Fibroblast of lung (primary cell): ENCODE measurements at regions not wholly inside any gene's neighbourhood (a gene's known extent, or its start where the extent isn't known, plus 50 kb on each side); places are given as distances from the start of the nearest gene placed in this dataset.

Source experiments
- DNase-seq, 2 donors: peaks; one replicate each; pipeline versions ENCODE4 v3.0.0 to v3.0.0-alpha.2; 2010; ENCODE audit warnings: low read depth in 2 of 2
- H2AFZ ChIP-seq: 2 replicates; pipeline ENCODE4 v1.5.1; 2012; ENCODE audit warnings: low read length, control low read depth, inconsistent platforms
- H3K27ac ChIP-seq: 2 replicates; pipeline ENCODE4 v1.5.1; 2011; ENCODE audit warnings: low read length, control low read depth; ENCODE audit not compliant: insufficient read depth
- H3K27me3 ChIP-seq: 2 replicates; pipeline ENCODE4 v1.5.1; 2011; ENCODE audit warnings: mild to moderate bottlenecking, low read length; ENCODE audit not compliant: control insufficient read depth, insufficient read depth
- H3K36me3 ChIP-seq: 2 replicates; pipeline ENCODE4 v1.5.1; 2011; ENCODE audit warnings: low read length; ENCODE audit not compliant: control insufficient read depth, insufficient read depth
- H3K4me1 ChIP-seq: 2 replicates; pipeline ENCODE4 v1.5.1; 2011; ENCODE audit warnings: low read length; ENCODE audit not compliant: control insufficient read depth, insufficient read depth; ENCODE audit errors: extremely low read depth
- H3K4me2 ChIP-seq: 2 replicates; pipeline ENCODE4 v1.5.1; 2011; ENCODE audit warnings: low read length, control low read depth; ENCODE audit not compliant: insufficient read depth; ENCODE audit errors: extremely low read depth
- H3K4me3 ChIP-seq, 4 experiments: fragments of 200-600 bp in 1 of 4; sonication (generic) in 1 of 4; replicated peaks in 1 of 4; 2 replicates each; pipeline ENCODE4 v1.5.1; 2011 to 2016; ENCODE audit warnings: low read length in 4 of 4, low read depth in 3 of 4, mild to moderate bottlenecking in 3 of 4, control low read depth in 2 of 4, inconsistent platforms in 1 of 4, mixed read lengths in 1 of 4; ENCODE audit not compliant: insufficient read depth in 1 of 4; ENCODE audit errors: control extremely low read depth in 1 of 4
- H3K79me2 ChIP-seq: 2 replicates; pipeline ENCODE4 v1.5.1; 2012; ENCODE audit warnings: mild to moderate bottlenecking, low read length, inconsistent platforms; ENCODE audit not compliant: control insufficient read depth, insufficient read depth
- H3K9ac ChIP-seq: 2 replicates; pipeline ENCODE4 v1.5.1; 2011; ENCODE audit warnings: mild to moderate bottlenecking, low read length, control low read depth; ENCODE audit not compliant: insufficient read depth
- H3K9me3 ChIP-seq: 2 replicates; pipeline ENCODE4 v1.5.1; 2012; ENCODE audit warnings: low read depth, low read length; ENCODE audit not compliant: control insufficient read depth, insufficient read depth
- H4K20me1 ChIP-seq: 2 replicates; pipeline ENCODE4 v1.5.1; 2011; ENCODE audit warnings: low read length; ENCODE audit not compliant: control insufficient read depth, insufficient read depth; ENCODE audit errors: extremely low read depth
- EZH2 ChIP-seq: IDR thresholded peaks from 2 replicates; pipeline ENCODE4 v1.5.1; 2012; ENCODE audit warnings: low read length, control low read depth, mild to moderate bottlenecking; ENCODE audit errors: missing control alignments
- TF ChIP-seq, protein P1 (sequence below), 2 donors: IDR thresholded peaks in 1 of 2; conservative IDR thresholded peaks in 1 of 2; 1 replicate in 1 of 2; 2 replicates in 1 of 2; pipeline ENCODE4 v1.5.1; 2011 to 2012; ENCODE audit warnings: low read length in 2 of 2, control low read depth in 1 of 2, inconsistent platforms in 1 of 2, low read depth in 1 of 2, mild to moderate bottlenecking in 1 of 2

- no peaks in the 10 kb centered on the region for H3K9me3 ChIP-seq
- DNase-seq = no peak
- H3K27ac ChIP-seq = no peak overlapping the region
- no peaks in the 10 kb centered on the region for H3K27me3 ChIP-seq
- no peaks in the 10 kb centered on the region for H3K79me2 ChIP-seq
- no peak overlapping the region for H3K9ac ChIP-seq
- no peaks in the 10 kb centered on the region for H4K20me1 ChIP-seq
- H3K36me3 ChIP-seq = no peaks in the 10 kb centered on the region
- H2AFZ ChIP-seq = no peak overlapping the region
- TF ChIP-seq EZH2 = no peak
- TF ChIP-seq, protein P1, sequence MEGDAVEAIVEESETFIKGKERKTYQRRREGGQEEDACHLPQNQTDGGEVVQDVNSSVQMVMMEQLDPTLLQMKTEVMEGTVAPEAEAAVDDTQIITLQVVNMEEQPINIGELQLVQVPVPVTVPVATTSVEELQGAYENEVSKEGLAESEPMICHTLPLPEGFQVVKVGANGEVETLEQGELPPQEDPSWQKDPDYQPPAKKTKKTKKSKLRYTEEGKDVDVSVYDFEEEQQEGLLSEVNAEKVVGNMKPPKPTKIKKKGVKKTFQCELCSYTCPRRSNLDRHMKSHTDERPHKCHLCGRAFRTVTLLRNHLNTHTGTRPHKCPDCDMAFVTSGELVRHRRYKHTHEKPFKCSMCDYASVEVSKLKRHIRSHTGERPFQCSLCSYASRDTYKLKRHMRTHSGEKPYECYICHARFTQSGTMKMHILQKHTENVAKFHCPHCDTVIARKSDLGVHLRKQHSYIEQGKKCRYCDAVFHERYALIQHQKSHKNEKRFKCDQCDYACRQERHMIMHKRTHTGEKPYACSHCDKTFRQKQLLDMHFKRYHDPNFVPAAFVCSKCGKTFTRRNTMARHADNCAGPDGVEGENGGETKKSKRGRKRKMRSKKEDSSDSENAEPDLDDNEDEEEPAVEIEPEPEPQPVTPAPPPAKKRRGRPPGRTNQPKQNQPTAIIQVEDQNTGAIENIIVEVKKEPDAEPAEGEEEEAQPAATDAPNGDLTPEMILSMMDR (conservative IDR thresholded peaks at IDR 0.05 in 1 of 2, IDR thresholded peaks at IDR 0.05 in 1 of 2; ENCODE audit: low read depth in 1 of 2, low read length in 2 of 2) = no peak
- H3K4me3 ChIP-seq = no peak overlapping the region
- H3K4me2 ChIP-seq = no peak overlapping the region
- peaks cover 4% of the 10 kb centered on the region for H3K4me1 ChIP-seq
These were observed 549.0 kb downstream of the CDH26 start for GRCh38 chr20:60507087-60507694.

- no peaks in the 10 kb centered on the region for H3K9me3 ChIP-seq
- H3K79me2 ChIP-seq = no peaks in the 10 kb centered on the region
- no peaks in the 10 kb centered on the region for H3K27me3 ChIP-seq
- H4K20me1 ChIP-seq = no peaks in the 10 kb centered on the region
- no peak for TF ChIP-seq EZH2
- TF ChIP-seq, protein P1 (conservative IDR thresholded peaks at IDR 0.05 in 1 of 2, IDR thresholded peaks at IDR 0.05 in 1 of 2; ENCODE audit: low read depth in 1 of 2, low read length in 2 of 2) = no peak
- no peak overlapping the region for H3K4me3 ChIP-seq
- H2AFZ ChIP-seq = no peak overlapping the region
- H3K27ac ChIP-seq = no peak overlapping the region
- no peak overlapping the region for H3K9ac ChIP-seq
- DNase-seq = no peak
- no peak overlapping the region for H3K4me2 ChIP-seq
- peaks cover 7% of the 10 kb centered on the region for H3K4me1 ChIP-seq
- H3K36me3 ChIP-seq = no peaks in the 10 kb centered on the region
These were observed 551.2 kb downstream of the CDH26 start for GRCh38 chr20:60509407-60509806.

- DNase-seq = no peak
- Histone ChIP-seq H4K20me1 (no peaks in the 10 kb centered on the region), H3K4me3 (no peak overlapping the region), H3K9me3 (no peaks in the 10 kb centered on the region), H3K36me3 (no peaks in the 10 kb centered on the region), H3K4me2 (no peak overlapping the region), H3K27ac (no peak overlapping the region), H3K9ac (no peak overlapping the region), H3K4me1 (peaks cover 7% of the 10 kb centered on the region), H2AFZ (no peak overlapping the region), H3K79me2 (no peaks in the 10 kb centered on the region), H3K27me3 (no peaks in the 10 kb centered on the region)
- TF ChIP-seq, protein P1 (conservative IDR thresholded peaks at IDR 0.05 in 1 of 2, IDR thresholded peaks at IDR 0.05 in 1 of 2; ENCODE audit: low read depth in 1 of 2, low read length in 2 of 2) = no peak
- no peak for TF ChIP-seq EZH2
These were observed 552.1 kb downstream of the CDH26 start for GRCh38 chr20:60510356-60510755.
